ENCODE measurements at regions not wholly inside any gene's neighbourhood (a gene's known extent, or its start where the extent isn't known, plus 50 kb on each side); places are given as distances from the start of the nearest gene placed in this dataset.

- FAIRE-seq (no peak), ATAC-seq (no peak), DNase-seq (ENCODE audit: low spot score) (no peak)
- Histone ChIP-seq H3K79me2 (ENCODE audit: insufficient read depth, low read length) (no peaks in the 10 kb centered on the region), H3K27me3 (ENCODE audit: control insufficient read depth in 1 of 2, insufficient read depth in 2 of 2, low read length in 2 of 2) (peaks cover under 1 to 17% of the 10 kb centered on the region in 2 experiments; a peak in 3 of 5 replicates), H4K20me1 (ENCODE audit: insufficient read depth, low read length) (no peaks in the 10 kb centered on the region), H3K36me3 (replicated peaks in 1 of 2; ENCODE audit: control insufficient read depth in 1 of 2, insufficient read depth in 2 of 2, low read length in 2 of 2) (no peaks in the 10 kb centered on the region), H3K4me2 (ENCODE audit: low read depth, low read length) (no peak overlapping the region), H3K4me1 (ENCODE audit: insufficient read depth, low read length) (no peaks in the 10 kb centered on the region), H2AFZ (ENCODE audit: low read length) (no peak overlapping the region), H3K4me3 (replicated peaks in 1 of 3; ENCODE audit: insufficient read depth in 1 of 3, low read depth in 2 of 3, low read length in 3 of 3) (no peak overlapping the region), H3K9ac (ENCODE audit: insufficient read depth, low read depth, low read length) (no peak overlapping the region), H3K27ac (ENCODE audit: extremely low read length, insufficient read depth, low read length) (no peak overlapping the region), H3K9me3 (ENCODE audit: low read length) (no peaks in the 10 kb centered on the region)
- intact Hi-C loops (cut with micrococcal nuclease; ENCODE audit: unreplicated experiment) (no loop called here), in situ Hi-C loops (cut with HindIII; ENCODE audit: extremely low pct_ligation_motif_present, low pct_unique_long_range_greater_than_20kb) (loop anchor here (10.0 kb wide), 1 partner anchor 112 kb away; no protein-coding TSS in a partner anchor)
- POLR2A ChIA-PET = no interaction called here
- BruUV-seq (replicated peaks) = no TSS peak
- TF ChIP-seq PREB (CRISPR knock-in tag; IDR thresholded peaks at IDR 0.05) = no peak
- TF ChIP-seq ZNF761 (CRISPR knock-in tag; conservative IDR thresholded peaks at IDR 0.05) = no peak
- no peak for TF ChIP-seq SUZ12 (IDR thresholded peaks at IDR 0.05; ENCODE audit: low read depth, low read length)
- no peak for TF ChIP-seq ZNF614 (CRISPR knock-in tag; IDR thresholded peaks at IDR 0.05; ENCODE audit: borderline replicate concordance)
- TF ChIP-seq ZNF451 (CRISPR knock-in tag; IDR thresholded peaks at IDR 0.05) = no peak
- no peak for TF ChIP-seq LCORL (IDR thresholded peaks at IDR 0.05)
- TF ChIP-seq LCORL (CRISPR knock-in tag; IDR thresholded peaks at IDR 0.05) = no peak
- no peak for TF ChIP-seq THAP9 (CRISPR knock-in tag; IDR thresholded peaks at IDR 0.05; ENCODE audit: borderline replicate concordance)
- CTCF ChIA-PET (ENCODE audit: low intra/inter-chr PET ratio, low total read pairs) = no interaction called here
- WGBS (ENCODE audit: low lambda C conversion rate) = 17% methylated on average over 2 of the region's 2 CpGs
Measured at GRCh38 chr2:19742872-19743271, 158.9 kb downstream of the TTC32 start.

Data from HepG2 (cell line).